ENCODE measurements at regions not wholly inside any gene's neighbourhood (a gene's known extent, or its start where the extent isn't known, plus 50 kb on each side); places are given as distances from the start of the nearest gene placed in this dataset.

GRCh38 chr5:8079056-8079455 is 210.1 kb downstream of the MTRR start:
- 73 to 83% methylated on average over 4 of the region's 4 CpGs for WGBS, 2 donors
- no peak for TF ChIP-seq CTCF (IDR thresholded peaks at IDR 0.05; ENCODE audit: control extremely low read depth, extremely low read depth)
- H3K36me3 ChIP-seq (ENCODE audit: control insufficient read depth in 4 of 4, insufficient read depth in 4 of 4, low read length in 4 of 4) = no peaks in the 10 kb centered on the region
- no peak overlapping the region for H3K9ac ChIP-seq (ENCODE audit: insufficient read depth in 1 of 2, low read length in 2 of 2)
- ATAC-seq (ENCODE audit: insufficient read depth, low FRiP score) (no peak), DNase-seq (peak in 2 of 3 donors; percentile 15)
- no peak overlapping the region for H3K4me3 ChIP-seq
- H3K27ac ChIP-seq (ENCODE audit: low read depth in 1 of 2, low read length in 1 of 2) = no peak overlapping the region
- H3K4me1 ChIP-seq (ENCODE audit: control insufficient read depth in 5 of 5, insufficient read depth in 5 of 5, low read length in 5 of 5) = no peaks in the 10 kb centered on the region
- H3K27me3 ChIP-seq (ENCODE audit: control insufficient read depth in 3 of 3, insufficient read depth in 3 of 3, low read length in 2 of 3) = no peaks in the 10 kb centered on the region
- peaks cover 0 to 2% (median 0%) of the 10 kb centered on the region in 4 donors for H3K9me3 ChIP-seq (ENCODE audit: control insufficient read depth in 4 of 4, insufficient read depth in 3 of 4, low read length in 3 of 4)

GRCh38 chr5:8081179-8081578 is 212.2 kb downstream of the MTRR start:
- no peaks in the 10 kb centered on the region for H3K36me3 ChIP-seq (ENCODE audit: control insufficient read depth in 4 of 4, insufficient read depth in 4 of 4, low read length in 4 of 4)
- no peak overlapping the region for H3K9ac ChIP-seq (ENCODE audit: insufficient read depth in 1 of 2, low read length in 2 of 2)
- no peak for TF ChIP-seq CTCF (IDR thresholded peaks at IDR 0.05; ENCODE audit: control extremely low read depth, extremely low read depth)
- H3K27me3 ChIP-seq (ENCODE audit: control insufficient read depth in 3 of 3, insufficient read depth in 3 of 3, low read length in 2 of 3) = no peaks in the 10 kb centered on the region
- H3K9me3 ChIP-seq (ENCODE audit: control insufficient read depth in 4 of 4, insufficient read depth in 3 of 4, low read length in 3 of 4) = peaks cover 0 to 2% (median 0%) of the 10 kb centered on the region in 4 donors
- H3K4me3 ChIP-seq = no peak overlapping the region
- ATAC-seq (ENCODE audit: insufficient read depth, low FRiP score) (no peak), DNase-seq (no peak)
- no peaks in the 10 kb centered on the region for H3K4me1 ChIP-seq (ENCODE audit: control insufficient read depth in 5 of 5, insufficient read depth in 5 of 5, low read length in 5 of 5)
- WGBS, 2 donors = 59 to 72% methylated on average over 5 of the region's 5 CpGs
- H3K27ac ChIP-seq (ENCODE audit: low read depth in 1 of 2, low read length in 1 of 2) = no peak overlapping the region

- Histone ChIP-seq H3K4me1 (ENCODE audit: control insufficient read depth in 5 of 5, insufficient read depth in 5 of 5, low read length in 5 of 5) (no peaks in the 10 kb centered on the region), H3K9me3 (ENCODE audit: control insufficient read depth in 4 of 4, insufficient read depth in 3 of 4, low read length in 3 of 4) (peaks cover 0 to 1% (median 0%) of the 10 kb centered on the region in 4 donors), H3K27ac (ENCODE audit: low read depth in 1 of 2, low read length in 1 of 2) (no peak overlapping the region), H3K9ac (ENCODE audit: insufficient read depth in 1 of 2, low read length in 2 of 2) (no peak overlapping the region), H3K36me3 (ENCODE audit: control insufficient read depth in 4 of 4, insufficient read depth in 4 of 4, low read length in 4 of 4) (no peaks in the 10 kb centered on the region), H3K4me3 (no peak overlapping the region), H3K27me3 (ENCODE audit: control insufficient read depth in 3 of 3, insufficient read depth in 3 of 3, low read length in 2 of 3) (no peaks in the 10 kb centered on the region)
- 88 to 90% methylated on average over 2 of the region's 2 CpGs for WGBS, 2 donors
- no peak for ATAC-seq (ENCODE audit: insufficient read depth, low FRiP score)
- TF ChIP-seq CTCF (IDR thresholded peaks at IDR 0.05; ENCODE audit: control extremely low read depth, extremely low read depth) = no peak
- DNase-seq = no peak
Measured at GRCh38 chr5:8093669-8094068, 224.7 kb downstream of the MTRR start.

- Histone ChIP-seq H3K36me3 (ENCODE audit: control insufficient read depth in 4 of 4, insufficient read depth in 4 of 4, low read length in 4 of 4) (no peaks in the 10 kb centered on the region), H3K4me3 (no peak overlapping the region), H3K9me3 (ENCODE audit: control insufficient read depth in 4 of 4, insufficient read depth in 3 of 4, low read length in 3 of 4) (peaks cover 0 to 1% (median 0%) of the 10 kb centered on the region in 4 donors), H3K4me1 (ENCODE audit: control insufficient read depth in 5 of 5, insufficient read depth in 5 of 5, low read length in 5 of 5) (no peaks in the 10 kb centered on the region), H3K9ac (ENCODE audit: insufficient read depth in 1 of 2, low read length in 2 of 2) (no peak overlapping the region), H3K27ac (ENCODE audit: low read depth in 1 of 2, low read length in 1 of 2) (no peak overlapping the region), H3K27me3 (ENCODE audit: control insufficient read depth in 3 of 3, insufficient read depth in 3 of 3, low read length in 2 of 3) (no peaks in the 10 kb centered on the region)
- no peak for ATAC-seq (ENCODE audit: insufficient read depth, low FRiP score)
- 82 to 93% methylated on average over 3 of the region's 3 CpGs for WGBS, 2 donors
- no peak for DNase-seq
- TF ChIP-seq CTCF (IDR thresholded peaks at IDR 0.05; ENCODE audit: control extremely low read depth, extremely low read depth) = no peak
Measured at GRCh38 chr5:8094304-8094703, 225.4 kb downstream of the MTRR start.

Measured in lung (tissue), 11 donors.